ENCODE measurements at regions not wholly inside any gene's neighbourhood (a gene's known extent, or its start where the extent isn't known, plus 50 kb on each side); places are given as distances from the start of the nearest gene placed in this dataset.

GRCh38 chr3:153338487-153338886, 176.5 kb downstream of the RAP2B start:
- Histone ChIP-seq H3K79me2 (ENCODE audit: control insufficient read depth, insufficient read depth, low read length) (no peaks in the 10 kb centered on the region), H3K27ac (ENCODE audit: control insufficient read depth, insufficient read depth) (no peak overlapping the region), H3K4me1 (ENCODE audit: control insufficient read depth, insufficient read depth, low read length) (no peaks in the 10 kb centered on the region), H3K4me3 (no peak overlapping the region), H3K4me2 (ENCODE audit: control insufficient read depth, insufficient read depth) (no peak overlapping the region), H3K27me3 (replicated peaks in 1 of 2; ENCODE audit: control insufficient read depth in 2 of 2, insufficient read depth in 2 of 2, low read length in 1 of 2) (no peaks in the 10 kb centered on the region), H3K36me3 (ENCODE audit: control insufficient read depth in 2 of 2, insufficient read depth in 2 of 2, low read length in 1 of 2) (no peaks in the 10 kb centered on the region), H4K20me1 (ENCODE audit: control insufficient read depth, insufficient read depth) (no peaks in the 10 kb centered on the region), H2AFZ (ENCODE audit: control insufficient read depth, low read depth, low read length) (no peak overlapping the region), H3K9me3 (replicated peaks; ENCODE audit: control insufficient read depth, insufficient read depth, low read length) (no peaks in the 10 kb centered on the region), H3K9ac (ENCODE audit: control insufficient read depth, insufficient read depth, low read length) (no peak overlapping the region)
- WGBS (ENCODE audit: insufficient coverage, insufficient replicate concordance, low lambda C conversion rate, missing lambda C conversion rate), result 34% methylated on average over 3 of the region's 3 CpGs
- no peak for FAIRE-seq
- in situ Hi-C loops (cut with MboI), result no loop called here
- ChIA-PET SMC1A (ENCODE audit: uncharacterized antibody, unreplicated experiment) (no interaction called here), POLR2A (no interaction called here), CTCF (no interaction called here), RAD21 (ENCODE audit: unreplicated experiment) (no interaction called here)
- no peak for ATAC-seq
- DNase-seq (ENCODE audit: low read depth, low spot score), result no peak
- no TSS peak for BruUV-seq (replicated peaks)
- no peak for TF ChIP-seq ZBED1 (IDR thresholded peaks at IDR 0.05; ENCODE audit: borderline replicate concordance)
- no peak for TF ChIP-seq SMAD5 (IDR thresholded peaks at IDR 0.05; ENCODE audit: low read depth)
- no peak for TF ChIP-seq BHLHE40 (IDR thresholded peaks at IDR 0.05; ENCODE audit: borderline replicate concordance in 1 of 2, low read depth in 2 of 2, low read length in 1 of 2)
- TF ChIP-seq NFXL1 (IDR thresholded peaks at IDR 0.05; ENCODE audit: borderline replicate concordance), result no peak
- TF ChIP-seq JUND (IDR thresholded peaks at IDR 0.05; ENCODE audit: low read depth, low read length), result no peak
- TF ChIP-seq YBX1 (IDR thresholded peaks at IDR 0.05), result no peak
- no peak for TF ChIP-seq ZNF217 (IDR thresholded peaks at IDR 0.05)
- TF ChIP-seq POU2F2 (IDR thresholded peaks at IDR 0.05; ENCODE audit: borderline replicate concordance, low read depth, low read length), result no peak
- TF ChIP-seq MXI1 (IDR thresholded peaks at IDR 0.05; ENCODE audit: low read depth, low read length), result no peak
- TF ChIP-seq ZNF24 (IDR thresholded peaks at IDR 0.05), result no peak
- intact Hi-C loops (cut with micrococcal nuclease; ENCODE audit: unreplicated experiment), result no loop called here

- H2AFZ ChIP-seq (ENCODE audit: control insufficient read depth, low read depth, low read length), result no peak overlapping the region
- in situ Hi-C loops (cut with MboI) (no loop called here), intact Hi-C loops (cut with micrococcal nuclease; ENCODE audit: unreplicated experiment) (no loop called here)
- FAIRE-seq, result no peak
- BruUV-seq (replicated peaks), result no TSS peak
- H3K9ac ChIP-seq (ENCODE audit: control insufficient read depth, insufficient read depth, low read length), result no peak overlapping the region
- CTCF ChIA-PET, result no interaction called here
- ATAC-seq, result no peak
- no peak overlapping the region for H3K27ac ChIP-seq (ENCODE audit: control insufficient read depth, insufficient read depth)
- POLR2A ChIA-PET, result no interaction called here
- no peaks in the 10 kb centered on the region for H3K36me3 ChIP-seq (ENCODE audit: control insufficient read depth in 2 of 2, insufficient read depth in 2 of 2, low read length in 1 of 2)
- H3K79me2 ChIP-seq (ENCODE audit: control insufficient read depth, insufficient read depth, low read length), result no peaks in the 10 kb centered on the region
- no peak overlapping the region for H3K4me2 ChIP-seq (ENCODE audit: control insufficient read depth, insufficient read depth)
- H3K9me3 ChIP-seq (replicated peaks; ENCODE audit: control insufficient read depth, insufficient read depth, low read length), result no peaks in the 10 kb centered on the region
- RAD21 ChIA-PET (ENCODE audit: unreplicated experiment), result no interaction called here
- H4K20me1 ChIP-seq (ENCODE audit: control insufficient read depth, insufficient read depth), result no peaks in the 10 kb centered on the region
- DNase-seq (ENCODE audit: low read depth, low spot score), result no peak
- H3K4me1 ChIP-seq (ENCODE audit: control insufficient read depth, insufficient read depth, low read length), result no peaks in the 10 kb centered on the region
- no peaks in the 10 kb centered on the region for H3K27me3 ChIP-seq (replicated peaks in 1 of 2; ENCODE audit: control insufficient read depth in 2 of 2, insufficient read depth in 2 of 2, low read length in 1 of 2)
- H3K4me3 ChIP-seq, result no peak overlapping the region
- SMC1A ChIA-PET (ENCODE audit: uncharacterized antibody, unreplicated experiment), result no interaction called here
- TF ChIP-seq SKIL (IDR thresholded peaks at IDR 0.05; ENCODE audit: low read depth, poor library complexity, severe bottlenecking), result no peak
- TF ChIP-seq POU2F2 (IDR thresholded peaks at IDR 0.05; ENCODE audit: borderline replicate concordance, low read depth, low read length), result no peak
- TF ChIP-seq HDAC2 (IDR thresholded peaks at IDR 0.05), result no peak
- no peak for TF ChIP-seq ZNF592 (IDR thresholded peaks at IDR 0.05)
- no peak for TF ChIP-seq ATF7 (IDR thresholded peaks at IDR 0.05; ENCODE audit: low read depth)
- no peak for TF ChIP-seq ZNF274 (IDR thresholded peaks at IDR 0.05; ENCODE audit: insufficient read depth, insufficient read length)
- no peak for TF ChIP-seq TBL1XR1 (IDR thresholded peaks at IDR 0.05; ENCODE audit: low read depth, low read length)
Measured at GRCh38 chr3:153339065-153339464, 177.0 kb downstream of the RAP2B start.

All from GM12878 (cell line).